ENCODE measurements at regions not wholly inside any gene's neighbourhood (a gene's known extent, or its start where the extent isn't known, plus 50 kb on each side); places are given as distances from the start of the nearest gene placed in this dataset.
A peak's percentile ranks its signal among the peaks of the same experiment; 100 is the strongest.
"Not testable (repeated sequence)": the region's sequence is repeated elsewhere in the genome, so short reads cannot be mapped to it uniquely, and the experiment has no call there.

- H3K9me3 Mint-ChIP-seq (ENCODE audit: unreplicated experiment), result no peaks in the 10 kb centered on the region
- no peaks in the 10 kb centered on the region for H3K36me3 Mint-ChIP-seq (ENCODE audit: unreplicated experiment)
- no peak overlapping the region for H3K4me3 Mint-ChIP-seq (ENCODE audit: unreplicated experiment)
- H3K4me1 Mint-ChIP-seq (ENCODE audit: unreplicated experiment), result peaks cover 5% of the 10 kb centered on the region
- no peak for TF ChIP-seq CTCF (IDR thresholded peaks at IDR 0.05)
- no peak for DNase-seq (ENCODE audit: extremely low spot score, unreplicated experiment)
- H3K27ac Mint-ChIP-seq (ENCODE audit: unreplicated experiment), result no peak overlapping the region
- peaks cover 10% of the 10 kb centered on the region for H3K27me3 Mint-ChIP-seq (ENCODE audit: unreplicated experiment)
Measured at GRCh38 chr6:141809901-141810300, 322.8 kb upstream of the GJE1 start.

- no peak for DNase-seq (ENCODE audit: extremely low spot score, unreplicated experiment)
- Mint-ChIP-seq H3K27me3 (ENCODE audit: unreplicated experiment) (peaks cover 10% of the 10 kb centered on the region), H3K27ac (ENCODE audit: unreplicated experiment) (peak overlapping the region; percentile 69), H3K4me1 (ENCODE audit: unreplicated experiment) (peaks cover 5% of the 10 kb centered on the region), H3K36me3 (ENCODE audit: unreplicated experiment) (no peaks in the 10 kb centered on the region), H3K9me3 (ENCODE audit: unreplicated experiment) (no peaks in the 10 kb centered on the region), H3K4me3 (ENCODE audit: unreplicated experiment) (no peak overlapping the region)
- no peak for TF ChIP-seq CTCF (IDR thresholded peaks at IDR 0.05)
Measured at GRCh38 chr6:141808662-141809061, 324.1 kb upstream of the GJE1 start.

- H3K9me3 Mint-ChIP-seq (ENCODE audit: unreplicated experiment); DNase-seq (ENCODE audit: extremely low spot score, unreplicated experiment); H3K4me1 Mint-ChIP-seq (ENCODE audit: unreplicated experiment); H3K36me3 Mint-ChIP-seq (ENCODE audit: unreplicated experiment); H3K4me3 Mint-ChIP-seq (ENCODE audit: unreplicated experiment); H3K27ac Mint-ChIP-seq (ENCODE audit: unreplicated experiment); H3K27me3 Mint-ChIP-seq (ENCODE audit: unreplicated experiment): not testable (repeated sequence)
Measured at GRCh38 chr6:141800973-141801372, 331.8 kb upstream of the GJE1 start.

GRCh38 chr6:141790921-141791320 is 341.8 kb upstream of the GJE1 start:
- Mint-ChIP-seq H3K27me3 (ENCODE audit: unreplicated experiment) (peaks cover 2% of the 10 kb centered on the region), H3K27ac (ENCODE audit: unreplicated experiment) (no peak overlapping the region), H3K36me3 (ENCODE audit: unreplicated experiment) (no peaks in the 10 kb centered on the region), H3K9me3 (ENCODE audit: unreplicated experiment) (peaks cover 2% of the 10 kb centered on the region), H3K4me1 (ENCODE audit: unreplicated experiment) (peaks cover 8% of the 10 kb centered on the region), H3K4me3 (ENCODE audit: unreplicated experiment) (no peak overlapping the region)
- no peak for DNase-seq (ENCODE audit: extremely low spot score, unreplicated experiment)
- TF ChIP-seq CTCF (IDR thresholded peaks at IDR 0.05), result no peak

- no peak for DNase-seq (ENCODE audit: extremely low spot score, unreplicated experiment)
- Mint-ChIP-seq H3K4me3 (ENCODE audit: unreplicated experiment) (no peak overlapping the region), H3K9me3 (ENCODE audit: unreplicated experiment) (peaks cover 2% of the 10 kb centered on the region), H3K27ac (ENCODE audit: unreplicated experiment) (no peak overlapping the region), H3K36me3 (ENCODE audit: unreplicated experiment) (no peaks in the 10 kb centered on the region), H3K27me3 (ENCODE audit: unreplicated experiment) (peaks cover 2% of the 10 kb centered on the region), H3K4me1 (ENCODE audit: unreplicated experiment) (peaks cover 8% of the 10 kb centered on the region)
- TF ChIP-seq CTCF (IDR thresholded peaks at IDR 0.05), result no peak
Measured at GRCh38 chr6:141788096-141788495, 344.6 kb upstream of the GJE1 start.

GRCh38 chr6:141783585-141783984 is 349.1 kb upstream of the GJE1 start:
- H3K9me3 Mint-ChIP-seq (ENCODE audit: unreplicated experiment), result peaks cover 4% of the 10 kb centered on the region
- DNase-seq (ENCODE audit: extremely low spot score, unreplicated experiment), result no peak
- no peak overlapping the region for H3K27ac Mint-ChIP-seq (ENCODE audit: unreplicated experiment)
- H3K4me3 Mint-ChIP-seq (ENCODE audit: unreplicated experiment), result no peak overlapping the region
- H3K36me3 Mint-ChIP-seq (ENCODE audit: unreplicated experiment), result no peaks in the 10 kb centered on the region
- no peak for TF ChIP-seq CTCF (IDR thresholded peaks at IDR 0.05)
- H3K27me3 Mint-ChIP-seq (ENCODE audit: unreplicated experiment), result no peaks in the 10 kb centered on the region
- peaks cover 8% of the 10 kb centered on the region for H3K4me1 Mint-ChIP-seq (ENCODE audit: unreplicated experiment)

All from osteocyte (in vitro differentiated cells).